ENCODE measurements at regions not wholly inside any gene's neighbourhood (a gene's known extent, or its start where the extent isn't known, plus 50 kb on each side); places are given as distances from the start of the nearest gene placed in this dataset.

DNA sequence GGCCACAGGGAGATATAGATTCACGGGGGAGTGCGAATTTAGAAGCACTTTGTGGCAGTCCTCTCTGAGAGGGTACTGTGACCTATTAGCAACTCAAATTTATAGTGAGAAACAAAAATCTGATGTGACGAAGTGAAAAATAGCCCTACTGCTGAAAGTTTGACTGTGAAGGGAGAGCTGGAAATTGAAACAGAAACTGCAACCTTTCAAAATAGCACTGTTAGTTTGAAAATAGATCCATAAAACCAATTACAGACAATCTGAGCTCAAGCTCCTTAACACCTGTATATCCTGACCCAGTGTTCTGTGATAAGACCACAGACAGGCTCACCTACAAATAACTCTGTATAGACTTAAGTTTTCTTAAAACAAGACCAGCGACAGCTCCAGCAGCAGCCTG is 420.1 kb downstream of the IRX1 start:
- Histone ChIP-seq H3K79me2 (ENCODE audit: control insufficient read depth, insufficient read depth, low read length) (no peaks in the 10 kb centered on the region), H3K56ac (ENCODE audit: low read length) (no peak overlapping the region), H4K8ac (ENCODE audit: low read depth, low read length) (no peak overlapping the region), H4K5ac (ENCODE audit: low read length) (no peak overlapping the region), H3K18ac (ENCODE audit: low read length) (no peak overlapping the region), H3K4me3 (ENCODE audit: low read length) (no peak overlapping the region), H3K4me1 (ENCODE audit: control insufficient read depth, low read depth, low read length) (no peaks in the 10 kb centered on the region), H2BK15ac (replicated peaks; ENCODE audit: low read depth) (no peak overlapping the region), H3K36me3 (ENCODE audit: control insufficient read depth, insufficient read depth, low read length) (no peaks in the 10 kb centered on the region), H3K79me1 (ENCODE audit: low read length) (no peaks in the 10 kb centered on the region), H3K4me2 (ENCODE audit: low read length) (no peak overlapping the region), H2BK120ac (ENCODE audit: low read depth, low read length) (no peak overlapping the region), H3K4ac (ENCODE audit: low read depth, low read length) (no peak overlapping the region), H3K27ac (ENCODE audit: low read depth, low read length) (no peak overlapping the region), H3K9ac (ENCODE audit: low read length) (no peak overlapping the region), H2BK5ac (ENCODE audit: low read length) (no peak overlapping the region), H2AK5ac (ENCODE audit: low read length) (no peak overlapping the region), H3K23ac (ENCODE audit: low read length) (no peak overlapping the region), H3K27me3 (ENCODE audit: insufficient read depth, low read length, poor library complexity) (no peaks in the 10 kb centered on the region)
- WGBS (ENCODE audit: extremely low coverage, insufficient coverage, low lambda C conversion rate), result no CpG with 5 or more reads among the region's 4 CpGs
- no peak for DNase-seq

DNA sequence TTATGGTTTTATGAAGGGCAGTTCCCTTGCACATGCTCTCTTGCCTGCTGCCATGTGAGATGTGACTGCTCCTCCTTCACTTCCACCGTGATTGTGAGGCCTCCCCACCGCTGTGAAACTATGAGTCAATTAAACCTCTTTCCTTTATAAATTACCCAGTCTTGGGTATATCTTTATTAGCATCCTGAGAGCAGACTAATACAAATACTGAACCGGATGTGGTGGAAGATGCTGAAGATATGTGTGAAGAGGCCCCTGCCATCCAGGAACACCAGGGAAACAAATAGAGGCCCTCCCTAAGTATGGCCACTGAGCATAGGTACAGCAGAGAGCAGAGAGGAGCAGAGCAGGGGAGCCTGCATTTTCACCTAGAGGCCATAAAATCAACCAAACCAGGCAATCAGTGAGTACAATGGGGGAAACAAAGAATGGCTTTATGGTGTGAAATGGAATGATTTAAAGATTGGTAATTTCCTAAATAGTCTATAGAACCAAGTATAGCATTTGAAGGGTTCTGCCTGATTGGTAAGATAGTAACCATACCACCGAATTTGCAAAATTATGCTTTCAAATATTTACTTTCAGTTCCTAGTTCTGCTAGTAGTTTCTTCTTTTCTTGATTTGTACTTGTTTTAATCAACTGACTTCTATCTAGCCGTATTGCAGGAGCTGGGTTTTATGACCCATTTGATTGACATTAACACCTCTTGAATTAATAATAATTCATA is 421.6 kb downstream of the IRX1 start:
- Histone ChIP-seq H3K27me3 (ENCODE audit: insufficient read depth, low read length, poor library complexity) (no peaks in the 10 kb centered on the region), H4K8ac (ENCODE audit: low read depth, low read length) (no peak overlapping the region), H2AK5ac (ENCODE audit: low read length) (no peak overlapping the region), H3K79me1 (ENCODE audit: low read length) (no peaks in the 10 kb centered on the region), H3K23ac (ENCODE audit: low read length) (no peak overlapping the region), H3K56ac (ENCODE audit: low read length) (no peak overlapping the region), H3K9ac (ENCODE audit: low read length) (no peak overlapping the region), H3K4me2 (ENCODE audit: low read length) (no peak overlapping the region), H3K36me3 (ENCODE audit: control insufficient read depth, insufficient read depth, low read length) (no peaks in the 10 kb centered on the region), H2BK5ac (ENCODE audit: low read length) (no peak overlapping the region), H3K27ac (ENCODE audit: low read depth, low read length) (no peak overlapping the region), H4K5ac (ENCODE audit: low read length) (no peak overlapping the region), H3K18ac (ENCODE audit: low read length) (no peak overlapping the region), H2BK120ac (ENCODE audit: low read depth, low read length) (no peak overlapping the region), H3K4ac (ENCODE audit: low read depth, low read length) (no peak overlapping the region), H2BK15ac (replicated peaks; ENCODE audit: low read depth) (no peak overlapping the region), H3K4me1 (ENCODE audit: control insufficient read depth, low read depth, low read length) (no peaks in the 10 kb centered on the region), H3K4me3 (ENCODE audit: low read length) (no peak overlapping the region), H3K79me2 (ENCODE audit: control insufficient read depth, insufficient read depth, low read length) (no peaks in the 10 kb centered on the region)
- DNase-seq, result no peak
- WGBS (ENCODE audit: extremely low coverage, insufficient coverage, low lambda C conversion rate), result no CpG with 5 or more reads among the region's 5 CpGs

- whole genome bisulfite sequencing (ENCODE audit: extremely low coverage, insufficient coverage, low lambda C conversion rate), result no CpG with 5 or more reads among the region's 2 CpGs
- no peak overlapping the region for H3K56ac ChIP-seq (ENCODE audit: low read length)
- DNase-seq, result no peak
- no peak overlapping the region for H3K4me2 ChIP-seq (ENCODE audit: low read length)
- H3K18ac ChIP-seq (ENCODE audit: low read length), result no peak overlapping the region
- no peaks in the 10 kb centered on the region for H3K27me3 ChIP-seq (ENCODE audit: insufficient read depth, low read length, poor library complexity)
- H3K79me2 ChIP-seq (ENCODE audit: control insufficient read depth, insufficient read depth, low read length), result no peaks in the 10 kb centered on the region
- no peak overlapping the region for H3K27ac ChIP-seq (ENCODE audit: low read depth, low read length)
- no peak overlapping the region for H3K4ac ChIP-seq (ENCODE audit: low read depth, low read length)
- H2AK5ac ChIP-seq (ENCODE audit: low read length), result no peak overlapping the region
- H4K5ac ChIP-seq (ENCODE audit: low read length), result no peak overlapping the region
- H2BK5ac ChIP-seq (ENCODE audit: low read length), result no peak overlapping the region
- no peak overlapping the region for H3K4me3 ChIP-seq (ENCODE audit: low read length)
- H3K36me3 ChIP-seq (ENCODE audit: control insufficient read depth, insufficient read depth, low read length), result no peaks in the 10 kb centered on the region
- no peak overlapping the region for H3K23ac ChIP-seq (ENCODE audit: low read length)
- no peak overlapping the region for H4K8ac ChIP-seq (ENCODE audit: low read depth, low read length)
- H2BK15ac ChIP-seq (replicated peaks; ENCODE audit: low read depth), result no peak overlapping the region
- H3K79me1 ChIP-seq (ENCODE audit: low read length), result no peaks in the 10 kb centered on the region
- H2BK120ac ChIP-seq (ENCODE audit: low read depth, low read length), result no peak overlapping the region
- no peak overlapping the region for H3K9ac ChIP-seq (ENCODE audit: low read length)
- no peaks in the 10 kb centered on the region for H3K4me1 ChIP-seq (ENCODE audit: control insufficient read depth, low read depth, low read length)
Measured at GRCh38 chr5:4018007-4018406, 422.4 kb downstream of the IRX1 start.

GRCh38 chr5:4019009-4019769 is 423.6 kb downstream of the IRX1 start:
- Histone ChIP-seq H3K4me3 (ENCODE audit: low read length) (no peak overlapping the region), H3K27ac (ENCODE audit: low read depth, low read length) (no peak overlapping the region), H2BK5ac (ENCODE audit: low read length) (no peak overlapping the region), H3K4me2 (ENCODE audit: low read length) (no peak overlapping the region), H2AK5ac (ENCODE audit: low read length) (no peak overlapping the region), H3K79me2 (ENCODE audit: control insufficient read depth, insufficient read depth, low read length) (no peaks in the 10 kb centered on the region), H3K27me3 (ENCODE audit: insufficient read depth, low read length, poor library complexity) (no peaks in the 10 kb centered on the region), H2BK120ac (ENCODE audit: low read depth, low read length) (no peak overlapping the region), H3K4ac (ENCODE audit: low read depth, low read length) (no peak overlapping the region), H3K23ac (ENCODE audit: low read length) (no peak overlapping the region), H3K18ac (ENCODE audit: low read length) (peak overlapping the region; percentile 25), H4K5ac (ENCODE audit: low read length) (no peak overlapping the region), H2BK15ac (replicated peaks; ENCODE audit: low read depth) (no peak overlapping the region), H3K4me1 (ENCODE audit: control insufficient read depth, low read depth, low read length) (no peaks in the 10 kb centered on the region), H3K36me3 (ENCODE audit: control insufficient read depth, insufficient read depth, low read length) (no peaks in the 10 kb centered on the region), H3K9ac (ENCODE audit: low read length) (no peak overlapping the region), H3K56ac (ENCODE audit: low read length) (no peak overlapping the region), H3K79me1 (ENCODE audit: low read length) (no peaks in the 10 kb centered on the region), H4K8ac (ENCODE audit: low read depth, low read length) (no peak overlapping the region)
- DNase-seq, result no peak
- no CpG with 5 or more reads among the region's 9 CpGs for WGBS (ENCODE audit: extremely low coverage, insufficient coverage, low lambda C conversion rate)

DNA sequence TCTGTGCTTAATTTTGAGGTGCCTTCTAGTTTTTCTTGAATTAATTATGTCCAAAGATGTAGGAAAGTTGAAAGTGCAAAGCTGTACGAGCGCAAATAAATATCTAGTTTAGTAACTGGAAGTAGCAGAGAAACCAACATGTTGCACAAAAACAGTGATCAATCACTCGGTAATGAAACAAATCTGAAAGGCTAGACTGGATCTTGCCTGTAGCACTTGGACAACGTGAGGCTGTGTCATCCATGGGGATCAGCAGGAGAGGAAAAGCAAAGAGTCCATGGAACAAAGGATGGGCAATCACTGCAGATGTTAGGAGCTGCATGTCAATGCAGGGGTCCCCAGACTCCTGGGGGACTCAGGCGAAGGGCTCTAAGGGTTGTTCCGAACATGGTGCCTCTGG is 424.2 kb downstream of the IRX1 start:
- H2AK5ac ChIP-seq (ENCODE audit: low read length), result no peak overlapping the region
- H3K9ac ChIP-seq (ENCODE audit: low read length), result no peak overlapping the region
- no peak overlapping the region for H2BK5ac ChIP-seq (ENCODE audit: low read length)
- H3K4ac ChIP-seq (ENCODE audit: low read depth, low read length), result no peak overlapping the region
- peak overlapping the region; percentile 25 for H3K18ac ChIP-seq (ENCODE audit: low read length)
- H4K5ac ChIP-seq (ENCODE audit: low read length), result no peak overlapping the region
- H3K36me3 ChIP-seq (ENCODE audit: control insufficient read depth, insufficient read depth, low read length), result no peaks in the 10 kb centered on the region
- no peaks in the 10 kb centered on the region for H3K79me2 ChIP-seq (ENCODE audit: control insufficient read depth, insufficient read depth, low read length)
- no peak overlapping the region for H3K4me2 ChIP-seq (ENCODE audit: low read length)
- WGBS (ENCODE audit: extremely low coverage, insufficient coverage, low lambda C conversion rate), result no CpG with 5 or more reads among the region's 6 CpGs
- no peak for DNase-seq
- no peak overlapping the region for H3K56ac ChIP-seq (ENCODE audit: low read length)
- no peaks in the 10 kb centered on the region for H3K79me1 ChIP-seq (ENCODE audit: low read length)
- H3K27ac ChIP-seq (ENCODE audit: low read depth, low read length), result no peak overlapping the region
- H2BK15ac ChIP-seq (replicated peaks; ENCODE audit: low read depth), result no peak overlapping the region
- H3K4me1 ChIP-seq (ENCODE audit: control insufficient read depth, low read depth, low read length), result no peaks in the 10 kb centered on the region
- H3K23ac ChIP-seq (ENCODE audit: low read length), result no peak overlapping the region
- no peak overlapping the region for H4K8ac ChIP-seq (ENCODE audit: low read depth, low read length)
- no peak overlapping the region for H2BK120ac ChIP-seq (ENCODE audit: low read depth, low read length)
- H3K4me3 ChIP-seq (ENCODE audit: low read length), result no peak overlapping the region
- no peaks in the 10 kb centered on the region for H3K27me3 ChIP-seq (ENCODE audit: insufficient read depth, low read length, poor library complexity)
